HepG2 (cell line): ENCODE measurements at regions not wholly inside any gene's neighbourhood (a gene's known extent, or its start where the extent isn't known, plus 50 kb on each side); places are given as distances from the start of the nearest gene placed in this dataset.

Experiments used
- ATAC-seq: fragments of 200-7000 bp; cut with Tn5 transposase; 3 replicates; pipeline ENCODE4 v1.9.1; 2020; ENCODE audit warnings: mild to moderate bottlenecking, moderate library complexity
- BruUV-seq: library from RNA; stranded (reverse); fragments of 400-500 nt; replicated peaks from 2 replicates; lab custom pipeline; 2021; lab: Mats Ljungman, UMichigan
- CTCF ChIA-PET: fragments of 300-600 bp; formaldehyde crosslinking; extraction: SDS; loops from one replicate; lab custom pipeline; 2021; ENCODE audit warnings: low total read pairs, inconsistent platforms, low intra/inter-chr PET ratio; lab: Yijun Ruan, JAX
- POLR2A ChIA-PET: fragments of 350-600 bp; sonication (Branson Sonifier 250); formaldehyde crosslinking; loops from one replicate; lab custom pipeline; 2020; ENCODE audit warnings: antibody characterized with exemption, inconsistent platforms; lab: Yijun Ruan, JAX
- DNase-seq: peaks from one replicate; pipeline ENCODE4 v3.0.0-alpha.2; 2015; ENCODE audit warnings: low spot score
- FAIRE-seq: peaks from 3 replicates; lab custom pipeline; 2011; peaks lifted over from hg19 to GRCh38; lab: Jason Lieb, UNC
- H2AFZ ChIP-seq: one replicate; pipeline ENCODE4 v1.6.1; 2011; ENCODE audit warnings: low read length, inconsistent platforms
- H3K27ac ChIP-seq: fragments of 300-600 bp; 3 replicates; pipeline ENCODE4 v1.8.0; 2011; ENCODE audit warnings: mixed run types, mild to moderate bottlenecking, mixed read lengths, low read length, inconsistent platforms; ENCODE audit not compliant: insufficient read depth; ENCODE audit errors: extremely low read length
- H3K27me3 ChIP-seq, 2 experiments: fragments of 200-600 bp in 1 of 2; 2 replicates in 1 of 2; 3 replicates in 1 of 2; pipeline versions ENCODE4 v1.6.0 to v1.8.0; 2011; ENCODE audit warnings: low read length in 2 of 2, mild to moderate bottlenecking in 2 of 2, moderate library complexity in 2 of 2, inconsistent platforms in 1 of 2; ENCODE audit not compliant: insufficient read depth in 2 of 2, control insufficient read depth in 1 of 2
- H3K36me3 ChIP-seq, 2 experiments: fragments of 200-600 bp in 1 of 2; replicated peaks in 1 of 2; 2 replicates in 1 of 2; 3 replicates in 1 of 2; pipeline versions ENCODE4 v1.5.1 to v1.8.0; 2011; ENCODE audit warnings: low read length in 2 of 2, inconsistent platforms in 1 of 2; ENCODE audit not compliant: insufficient read depth in 2 of 2, control insufficient read depth in 1 of 2
- H3K4me1 ChIP-seq: 2 replicates; pipeline ENCODE4 v1.5.1; 2012; ENCODE audit warnings: low read length, inconsistent platforms; ENCODE audit not compliant: insufficient read depth
- H3K4me2 ChIP-seq: 2 replicates; pipeline ENCODE4 v1.6.0; 2011; ENCODE audit warnings: low read depth, low read length, inconsistent platforms
- H3K4me3 ChIP-seq, 3 experiments: fragments of 200-600 bp in 1 of 3; sonication (generic), shearing (Covaris generic) in 1 of 3; replicated peaks in 1 of 3; 2 replicates each; pipeline ENCODE4 v1.5.1; 2011 to 2016; ENCODE audit warnings: low read length in 3 of 3, inconsistent platforms in 2 of 3, low read depth in 2 of 3, mild to moderate bottlenecking in 2 of 3, control low read depth in 1 of 3, mixed read lengths in 1 of 3; ENCODE audit not compliant: insufficient read depth in 1 of 3
- H3K79me2 ChIP-seq: one replicate; pipeline ENCODE4 v1.6.1; 2011; ENCODE audit warnings: low read length, inconsistent platforms; ENCODE audit not compliant: insufficient read depth
- H3K9ac ChIP-seq: 2 replicates; pipeline ENCODE4 v1.6.0; 2011; ENCODE audit warnings: mild to moderate bottlenecking, low read depth, low read length, inconsistent platforms; ENCODE audit not compliant: insufficient read depth
- H3K9me3 ChIP-seq: 2 replicates; pipeline ENCODE4 v1.5.1; 2012; ENCODE audit warnings: mild to moderate bottlenecking, low read length
- H4K20me1 ChIP-seq: 2 replicates; pipeline ENCODE4 v1.6.0; 2011; ENCODE audit warnings: inconsistent platforms, mild to moderate bottlenecking, low read length, moderate library complexity; ENCODE audit not compliant: insufficient read depth
- ARID2 ChIP-seq: sonication (generic); formaldehyde crosslinking; IDR thresholded peaks from 2 replicates; pipeline ENCODE4 v1.8.1; 2022; ENCODE audit warnings: mild to moderate bottlenecking, missing genetic modification reagents, borderline replicate concordance
- CTCF ChIP-seq: sonication (generic); formaldehyde crosslinking; IDR thresholded peaks from 2 replicates; pipeline ENCODE4 v1.5.0; 2020; ENCODE audit warnings: mild to moderate bottlenecking, missing genetic modification reagents, moderate library complexity
- FOXA3 ChIP-seq: IDR thresholded peaks from 2 replicates; pipeline ENCODE4 v1.6.1; 2016; ENCODE audit warnings: missing genetic modification reagents, missing compliant biosample characterization
- GABPA ChIP-seq, 2 experiments: IDR thresholded peaks; 2 replicates each; pipeline ENCODE4 v1.6.1; 2011 to 2016; ENCODE audit warnings: low read depth in 2 of 2, low read length in 1 of 2, missing biosample characterization in 1 of 2, missing genetic modification characterization in 1 of 2
- HCFC1 ChIP-seq: fragments of 150-350 bp; IDR thresholded peaks from 2 replicates; pipeline ENCODE4 v1.6.1; 2014; ENCODE audit warnings: low read depth, low read length
- JARID2 ChIP-seq: sonication (generic); formaldehyde crosslinking; IDR thresholded peaks from 2 replicates; pipeline ENCODE4 v1.8.1; 2023; ENCODE audit warnings: missing genetic modification reagents, inconsistent platforms; ENCODE audit not compliant: insufficient replicate concordance
- PRDM15 ChIP-seq: sonication (generic); formaldehyde crosslinking; IDR thresholded peaks from 2 replicates; pipeline ENCODE4 v1.4.0; 2020; ENCODE audit warnings: missing genetic modification reagents
- REXO4 ChIP-seq: sonication (generic); formaldehyde crosslinking; IDR thresholded peaks from 2 replicates; pipeline ENCODE4 v1.8.0; 2022; ENCODE audit warnings: missing genetic modification reagents, mild to moderate bottlenecking, borderline replicate concordance
- STAG1 ChIP-seq: sonication (generic); formaldehyde crosslinking; IDR thresholded peaks from 2 replicates; pipeline ENCODE4 v1.4.0; 2020; ENCODE audit warnings: missing genetic modification reagents
- ZNF282 ChIP-seq: fragments of 450-650 bp; IDR thresholded peaks from 2 replicates; pipeline ENCODE4 v1.6.1; 2018; ENCODE audit not compliant: partially characterized antibody
- ZNF343 ChIP-seq: sonication (generic); formaldehyde crosslinking; IDR thresholded peaks from 2 replicates; pipeline ENCODE4 v1.4.0; 2020; ENCODE audit warnings: mild to moderate bottlenecking, missing genetic modification reagents
- ZNF441 ChIP-seq: sonication (generic); formaldehyde crosslinking; IDR thresholded peaks from 2 replicates; pipeline ENCODE4 v1.7.0; 2021; ENCODE audit warnings: missing genetic modification reagents, borderline replicate concordance
- WGBS: methylation state at CpG from one replicate; pipeline ENCODE4 v1.1.6; 2017; ENCODE audit warnings: low lambda C conversion rate; 5-methylcytosine and 5-hydroxymethylcytosine counted together
- in situ Hi-C: cut with HindIII; loops from 2 replicates; pipeline ENCODE4 v1.10.0; 2017; ENCODE audit warnings: low pct_unique_long_range_greater_than_20kb; ENCODE audit not compliant: extremely low pct_ligation_motif_present
- intact Hi-C: fragments of 100-400 bp; cut with micrococcal nuclease; formaldehyde crosslinking; loops from one replicate; pipeline ENCODE4 v1.10.0; 2022; ENCODE audit not compliant: unreplicated experiment

- FAIRE-seq = no peak
- TF ChIP-seq STAG1 (CRISPR knock-in tag) (peak; percentile 32; the same call in 1 of the 2 replicates), GABPA (IDR thresholded peaks at IDR 0.05; ENCODE audit: low read depth, low read length) (no peak), GABPA (CRISPR knock-in tag; IDR thresholded peaks at IDR 0.05; ENCODE audit: low read depth) (0 out of 2 replicates have a peak, but pooled peaks have one; percentile 22), CTCF (peak; percentile 29), ZNF282 (no peak)
- no TSS peak for BruUV-seq
Measured at GRCh38 chr12:98227162-98227561, 288.2 kb upstream of the TMPO start.

GRCh38 chr12:98228683-98229539 is 286.5 kb upstream of the TMPO start:
- Histone ChIP-seq H3K4me1 (peaks cover 23% of the 10 kb centered on the region), H3K27ac (no peak overlapping the region), H3K4me3 (no peak overlapping the region), H3K27me3 (no peaks in the 10 kb centered on the region), H3K9me3 (no peaks in the 10 kb centered on the region), H2AFZ (no peak overlapping the region), H3K79me2 (no peaks in the 10 kb centered on the region), H3K36me3 (no peaks in the 10 kb centered on the region), H3K9ac (no peak overlapping the region), H4K20me1 (no peaks in the 10 kb centered on the region), H3K4me2 (no peak overlapping the region)
- ChIA-PET POLR2A (no interaction called here), CTCF (no interaction called here)
- no peak for DNase-seq
- in situ Hi-C loops = no loop called here
- 13% methylated on average over 8 of the region's 8 CpGs for WGBS
- intact Hi-C loops = no loop called here
- BruUV-seq = no TSS peak
- no peak for FAIRE-seq
- no peak for ATAC-seq
- TF ChIP-seq HCFC1 (no peak), REXO4 (CRISPR knock-in tag) (no peak), ARID2 (CRISPR knock-in tag) (no peak), ZNF343 (CRISPR knock-in tag) (no peak), JARID2 (CRISPR knock-in tag) (no peak), FOXA3 (CRISPR knock-in tag) (no peak), ZNF441 (no peak), PRDM15 (CRISPR knock-in tag) (no peak)

More at GRCh38 chr12:98227162-98227561, 288.2 kb upstream of the TMPO start:
- ChIA-PET CTCF (no interaction called here), POLR2A (no interaction called here)
- intact Hi-C loops = loop anchor here (1.0 kb wide), 1 partner anchor 146 kb away; no protein-coding TSS in a partner anchor
- H3K79me2 ChIP-seq = no peaks in the 10 kb centered on the region
- ATAC-seq (peak; percentile 60; the same call in 2 of the 3 replicates), DNase-seq (peak; percentile 6)
- H2AFZ ChIP-seq = no peak overlapping the region
- peaks cover 12% of the 10 kb centered on the region; the same call in 1 of the 2 replicates for H3K4me1 ChIP-seq
- no peak overlapping the region for H3K4me3 ChIP-seq
- H3K27ac ChIP-seq = no peak overlapping the region
- H3K9me3 ChIP-seq = no peaks in the 10 kb centered on the region
- no peak overlapping the region for H3K9ac ChIP-seq
- H3K4me2 ChIP-seq = no peak overlapping the region
- in situ Hi-C loops = no loop called here
- WGBS = 64% methylated on average over 6 of the region's 6 CpGs
- H3K27me3 ChIP-seq = no peaks in the 10 kb centered on the region
- no peaks in the 10 kb centered on the region for H4K20me1 ChIP-seq
- no peaks in the 10 kb centered on the region for H3K36me3 ChIP-seq
